ENCODE measurements at regions not wholly inside any gene's neighbourhood (a gene's known extent, or its start where the extent isn't known, plus 50 kb on each side); places are given as distances from the start of the nearest gene placed in this dataset.

GRCh38 chr1:75673399-75673798, 51.1 kb upstream of the ACADM start:
- no peak for TF ChIP-seq CTCF (IDR thresholded peaks at IDR 0.05)
- TF ChIP-seq POLR2A (IDR thresholded peaks at IDR 0.05): no peak
